H9 (cell line): ENCODE measurements at regions not wholly inside any gene's neighbourhood (a gene's known extent, or its start where the extent isn't known, plus 50 kb on each side); places are given as distances from the start of the nearest gene placed in this dataset.

Experiments
- DNase-seq: peaks from one replicate; pipeline ENCODE4 v3.0.0-alpha.2; 2017
- H2AFZ ChIP-seq: one replicate; pipeline ENCODE4 v1.6.1; 2013; ENCODE audit warnings: mild to moderate bottlenecking, low read length, control low read depth, moderate library complexity
- H2AK5ac ChIP-seq: 2 replicates; pipeline ENCODE4 v1.6.1; 2013; ENCODE audit warnings: low read length, control low read depth, mixed read lengths; ENCODE audit not compliant: insufficient read length
- H2BK120ac ChIP-seq: one replicate; pipeline ENCODE4 v1.6.1; 2013; ENCODE audit warnings: low read depth, mild to moderate bottlenecking, low read length, control low read depth, inconsistent platforms; ENCODE audit not compliant: poor library complexity, severe bottlenecking
- H2BK12ac ChIP-seq: 2 replicates; pipeline ENCODE4 v1.6.1; 2013; ENCODE audit warnings: low read length, control low read depth, mixed read lengths, low read depth; ENCODE audit not compliant: insufficient read length
- H2BK15ac ChIP-seq: 2 replicates; pipeline ENCODE4 v1.6.1; 2013; ENCODE audit warnings: low read depth, low read length, control low read depth
- H2BK20ac ChIP-seq: one replicate; pipeline ENCODE4 v1.6.1; 2013; ENCODE audit warnings: low read depth, mild to moderate bottlenecking, low read length, control low read depth, inconsistent platforms; ENCODE audit not compliant: poor library complexity, severe bottlenecking
- H2BK5ac ChIP-seq: 2 replicates; pipeline ENCODE4 v1.6.1; 2013; ENCODE audit warnings: low read length, control low read depth, mixed read lengths; ENCODE audit not compliant: insufficient read length
- H3K14ac ChIP-seq: 2 replicates; pipeline ENCODE4 v1.6.1; 2013; ENCODE audit warnings: low read length, control low read depth; ENCODE audit not compliant: insufficient read depth
- H3K18ac ChIP-seq: 2 replicates; pipeline ENCODE4 v1.6.1; 2013; ENCODE audit warnings: low read depth, mild to moderate bottlenecking, mixed read lengths, low read length, control low read depth; ENCODE audit not compliant: insufficient read length
- H3K23ac ChIP-seq: 2 replicates; pipeline ENCODE4 v1.6.1; 2013; ENCODE audit warnings: low read length, control low read depth, mixed read lengths, low read depth; ENCODE audit not compliant: insufficient read length
- H3K23me2 ChIP-seq: 2 replicates; pipeline ENCODE4 v1.6.1; 2013; ENCODE audit warnings: low read depth, mild to moderate bottlenecking, mixed read lengths, low read length, control low read depth; ENCODE audit not compliant: insufficient read length, poor library complexity, severe bottlenecking
- H3K27ac ChIP-seq: 2 replicates; pipeline ENCODE4 v1.5.1; 2013; ENCODE audit warnings: low read length, control low read depth, mixed read lengths, low read depth; ENCODE audit not compliant: insufficient read length
- H3K27me3 ChIP-seq: 2 replicates; pipeline ENCODE4 v1.6.1; 2013; ENCODE audit warnings: low read length, control low read depth, inconsistent platforms; ENCODE audit not compliant: insufficient read depth
- H3K4ac ChIP-seq: 2 replicates; pipeline ENCODE4 v1.6.1; 2013; ENCODE audit warnings: low read depth, mild to moderate bottlenecking, control low read depth, inconsistent platforms, low read length, moderate library complexity
- H3K4me1 ChIP-seq: 2 replicates; pipeline ENCODE4 v1.6.1; 2013; ENCODE audit warnings: low read length, control low read depth, inconsistent platforms; ENCODE audit not compliant: insufficient read depth
- H3K4me2 ChIP-seq: 2 replicates; pipeline ENCODE4 v1.6.1; 2013; ENCODE audit warnings: low read length, control low read depth, mixed read lengths; ENCODE audit not compliant: insufficient read length, insufficient read depth
- H3K56ac ChIP-seq: 2 replicates; pipeline ENCODE4 v1.6.1; 2013; ENCODE audit warnings: low read depth, mild to moderate bottlenecking, mixed read lengths, low read length, control low read depth; ENCODE audit not compliant: insufficient read length
- H3K79me1 ChIP-seq: 2 replicates; pipeline ENCODE4 v1.6.1; 2013; ENCODE audit warnings: low read depth, mild to moderate bottlenecking, moderate library complexity, low read length, control low read depth, inconsistent platforms; ENCODE audit not compliant: insufficient read depth, poor library complexity, severe bottlenecking
- H3K79me2 ChIP-seq: 2 replicates; pipeline ENCODE4 v1.6.1; 2013; ENCODE audit warnings: low read length, control low read depth, inconsistent platforms; ENCODE audit not compliant: insufficient read depth
- H3K9ac ChIP-seq: 2 replicates; pipeline ENCODE4 v1.6.1; 2013; ENCODE audit warnings: low read length, control low read depth, mixed read lengths; ENCODE audit not compliant: insufficient read length; ENCODE audit errors: extremely low read depth
- H3K9me3 ChIP-seq: one replicate; pipeline ENCODE4 v1.6.1; 2013; ENCODE audit warnings: low read depth, low read length, inconsistent platforms; ENCODE audit not compliant: control insufficient read depth
- H3T11ph ChIP-seq: one replicate; pipeline ENCODE4 v1.6.1; 2013; ENCODE audit warnings: mild to moderate bottlenecking, low read length, control low read depth, inconsistent platforms
- H4K20me1 ChIP-seq: one replicate; pipeline ENCODE4 v1.6.1; 2013; ENCODE audit not compliant: control insufficient read depth, insufficient read length, insufficient read depth
- H4K5ac ChIP-seq: 2 replicates; pipeline ENCODE4 v1.6.1; 2013; ENCODE audit warnings: low read depth, mild to moderate bottlenecking, mixed read lengths, low read length, control low read depth; ENCODE audit not compliant: insufficient read length
- H4K8ac ChIP-seq: replicated peaks from 2 replicates; pipeline ENCODE4 v1.6.1; 2013; ENCODE audit warnings: low read length, control low read depth, mixed read lengths, low read depth; ENCODE audit not compliant: insufficient read length
- H4K91ac ChIP-seq: 2 replicates; pipeline ENCODE4 v1.6.1; 2013; ENCODE audit warnings: low read depth, mild to moderate bottlenecking, moderate library complexity, mixed read lengths, low read length, control low read depth; ENCODE audit not compliant: insufficient read length
- H3K27ac Mint-ChIP-seq, 3 experiments: 2 replicates in 2 of 3; 3 replicates in 1 of 3; pipeline ENCODE4 v1.8.0; 2020 to 2021; ENCODE audit warnings: mixed read lengths in 3 of 3, mild to moderate bottlenecking in 1 of 3, moderate library complexity in 1 of 3
- H3K27me3 Mint-ChIP-seq: 2 replicates; pipeline ENCODE4 v1.8.0; 2021; ENCODE audit warnings: low read depth, mild to moderate bottlenecking, moderate library complexity, mixed read lengths
- H3K36me3 Mint-ChIP-seq, 3 experiments: 2 replicates in 2 of 3; 3 replicates in 1 of 3; pipeline ENCODE4 v1.8.0; 2020 to 2021; ENCODE audit warnings: low read depth in 3 of 3, mixed read lengths in 3 of 3; ENCODE audit not compliant: insufficient read depth in 1 of 3
- H3K4me1 Mint-ChIP-seq, 2 experiments: 2 replicates each; pipeline ENCODE4 v1.8.0; 2020; ENCODE audit warnings: mixed read lengths in 2 of 2
- H3K4me3 Mint-ChIP-seq, 2 experiments: 2 replicates in 1 of 2; 3 replicates in 1 of 2; pipeline ENCODE4 v1.8.0; 2020 to 2021; ENCODE audit warnings: mild to moderate bottlenecking in 2 of 2, mixed read lengths in 2 of 2, moderate library complexity in 1 of 2
- H3K9me3 Mint-ChIP-seq, 2 experiments: 2 replicates in 1 of 2; 3 replicates in 1 of 2; pipeline ENCODE4 v1.8.0; 2020; ENCODE audit warnings: mild to moderate bottlenecking in 2 of 2, mixed read lengths in 2 of 2, moderate library complexity in 1 of 2
- WGBS: extraction: QIAGEN DNeasy Blood & Tissue Kit; methylation state at CpG from one replicate; pipeline ENCODE4 v1.1.7; 2013; ENCODE audit warnings: missing lambda C conversion rate, low lambda C conversion rate, mixed read lengths; ENCODE audit not compliant: insufficient read length; ENCODE audit errors: extremely low coverage; 5-methylcytosine and 5-hydroxymethylcytosine counted together
- TF ChIP-seq, protein P1 (sequence below): fragments of 200-600 bp; sonication (generic); conservative IDR thresholded peaks from 3 replicates; pipeline ENCODE4 v1.8.0; 2021; ENCODE audit warnings: antibody characterized with exemption, mild to moderate bottlenecking

DNA sequence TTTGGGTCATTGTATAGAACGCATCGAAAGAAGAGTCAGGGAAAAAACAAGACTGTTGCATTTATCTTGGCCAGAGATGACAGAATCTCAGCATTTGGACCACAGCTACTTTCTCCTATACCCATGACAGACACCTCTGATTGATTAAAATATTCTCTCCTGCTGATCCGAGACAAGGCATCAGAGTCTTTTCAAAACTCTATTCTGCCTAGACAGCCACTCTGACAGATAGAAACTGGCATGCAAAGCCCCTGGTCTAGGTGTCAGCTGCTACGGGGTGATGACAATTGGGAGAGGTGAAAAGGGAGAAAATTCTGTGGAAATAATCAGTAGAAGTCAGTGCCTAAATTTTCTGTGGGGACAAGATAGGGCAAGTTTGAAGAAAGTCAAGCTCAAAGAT is 152.2 kb downstream of the PIK3R1 start:
- no peak overlapping the region for H3K18ac ChIP-seq

More for the DNA sequence above, 152.2 kb downstream of the PIK3R1 start:
- H2BK5ac ChIP-seq = no peak overlapping the region
- no peaks in the 10 kb centered on the region for H3K79me2 ChIP-seq
- no peak overlapping the region for H3K23ac ChIP-seq
- H2BK15ac ChIP-seq = no peak overlapping the region
- H2AFZ ChIP-seq = no peak overlapping the region
- no peak overlapping the region for H2AK5ac ChIP-seq
- no peak overlapping the region for H3K4ac ChIP-seq
- no peak overlapping the region for H4K8ac ChIP-seq
- H3T11ph ChIP-seq = no peak overlapping the region
- H3K14ac ChIP-seq = no peak overlapping the region
- Mint-ChIP-seq H3K36me3 (peaks cover 0 to 1% (median 0%) of the 10 kb centered on the region in 3 experiments; a peak in 2 of 7 replicates), H3K27ac (no peak overlapping the region; a peak in 1 of 7 replicates), H3K9me3 (no peaks in the 10 kb centered on the region; a peak in 1 of 5 replicates), H3K27me3 (no peaks in the 10 kb centered on the region), H3K4me3 (no peak overlapping the region), H3K4me1 (no peaks in the 10 kb centered on the region)
- H2BK12ac ChIP-seq = no peak overlapping the region
- H3K56ac ChIP-seq = no peak overlapping the region
- no peak overlapping the region for H2BK120ac ChIP-seq
- DNase-seq = no peak
- no peak overlapping the region for H3K9ac ChIP-seq
- no peaks in the 10 kb centered on the region for H3K23me2 ChIP-seq
- no peaks in the 10 kb centered on the region for H3K4me1 ChIP-seq
- no peak overlapping the region for H3K27ac ChIP-seq
- H3K4me2 ChIP-seq = no peak overlapping the region
- H4K5ac ChIP-seq = no peak overlapping the region
- no peak overlapping the region for H4K91ac ChIP-seq
- no CpG with 5 or more reads among the region's 4 CpGs for WGBS
- H2BK20ac ChIP-seq = no peak overlapping the region
- H3K79me1 ChIP-seq = no peaks in the 10 kb centered on the region
- no peaks in the 10 kb centered on the region for H4K20me1 ChIP-seq
- no peaks in the 10 kb centered on the region for H3K9me3 ChIP-seq
- no peaks in the 10 kb centered on the region for H3K27me3 ChIP-seq
- TF ChIP-seq, protein P1, sequence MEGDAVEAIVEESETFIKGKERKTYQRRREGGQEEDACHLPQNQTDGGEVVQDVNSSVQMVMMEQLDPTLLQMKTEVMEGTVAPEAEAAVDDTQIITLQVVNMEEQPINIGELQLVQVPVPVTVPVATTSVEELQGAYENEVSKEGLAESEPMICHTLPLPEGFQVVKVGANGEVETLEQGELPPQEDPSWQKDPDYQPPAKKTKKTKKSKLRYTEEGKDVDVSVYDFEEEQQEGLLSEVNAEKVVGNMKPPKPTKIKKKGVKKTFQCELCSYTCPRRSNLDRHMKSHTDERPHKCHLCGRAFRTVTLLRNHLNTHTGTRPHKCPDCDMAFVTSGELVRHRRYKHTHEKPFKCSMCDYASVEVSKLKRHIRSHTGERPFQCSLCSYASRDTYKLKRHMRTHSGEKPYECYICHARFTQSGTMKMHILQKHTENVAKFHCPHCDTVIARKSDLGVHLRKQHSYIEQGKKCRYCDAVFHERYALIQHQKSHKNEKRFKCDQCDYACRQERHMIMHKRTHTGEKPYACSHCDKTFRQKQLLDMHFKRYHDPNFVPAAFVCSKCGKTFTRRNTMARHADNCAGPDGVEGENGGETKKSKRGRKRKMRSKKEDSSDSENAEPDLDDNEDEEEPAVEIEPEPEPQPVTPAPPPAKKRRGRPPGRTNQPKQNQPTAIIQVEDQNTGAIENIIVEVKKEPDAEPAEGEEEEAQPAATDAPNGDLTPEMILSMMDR = no peak
